ENCODE measurements at regions not wholly inside any gene's neighbourhood (a gene's known extent, or its start where the extent isn't known, plus 50 kb on each side); places are given as distances from the start of the nearest gene placed in this dataset.
"Not testable (repeated sequence)": the region's sequence is repeated elsewhere in the genome, so short reads cannot be mapped to it uniquely, and the experiment has no call there.

- DNase-seq (ENCODE audit: low spot score): no peak
These were observed 56.7 kb upstream of the OSMR start for GRCh38 chr5:38789134-38789533.

GRCh38 chr5:38789777-38790176 lies 56.0 kb upstream of the OSMR start:
- DNase-seq (ENCODE audit: low spot score): no peak

DNA sequence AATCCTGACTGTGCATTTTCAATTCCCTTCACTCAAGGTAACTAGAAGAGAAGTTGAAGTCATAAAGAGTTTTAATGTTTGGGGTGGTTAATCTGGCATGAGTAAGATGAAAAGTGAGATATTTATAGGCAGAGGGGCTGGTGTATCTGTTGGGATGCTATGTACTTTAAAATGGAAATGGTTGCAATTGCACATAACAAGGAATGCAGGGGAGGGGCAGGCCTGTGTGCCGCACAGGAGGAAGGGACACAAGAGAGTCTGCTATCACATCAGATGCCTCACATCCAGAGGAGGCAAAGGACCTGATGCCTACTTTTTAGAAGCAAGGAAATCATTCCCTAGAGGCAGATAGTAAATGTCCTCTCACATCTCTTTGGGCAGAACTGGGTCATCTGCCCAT lies 55.5 kb upstream of the OSMR start:
- no peak for DNase-seq (ENCODE audit: low spot score)

- no peak for DNase-seq (ENCODE audit: low spot score)
These were observed 54.9 kb upstream of the OSMR start for GRCh38 chr5:38790891-38791290.

DNA sequence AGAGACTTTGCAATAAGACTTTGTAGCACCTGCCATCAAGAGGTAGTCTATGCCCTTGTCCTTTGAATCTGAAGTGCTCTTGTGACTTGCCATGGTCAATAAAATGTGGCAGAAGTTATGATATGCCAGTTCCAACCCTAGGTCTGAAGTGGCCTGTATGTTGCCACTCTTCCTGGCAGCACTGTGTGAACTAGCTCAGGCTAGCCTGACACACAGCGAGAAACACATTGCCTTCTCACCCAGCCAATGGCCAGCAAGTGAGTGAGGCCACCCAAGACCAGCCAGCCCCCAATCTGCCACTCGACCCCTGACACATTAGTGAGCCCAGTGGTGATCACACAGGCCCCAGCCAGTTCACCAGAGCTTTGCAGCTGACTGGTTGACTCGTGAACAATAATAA lies 52.7 kb upstream of the OSMR start:
- DNase-seq (ENCODE audit: low spot score): no peak

DNA sequence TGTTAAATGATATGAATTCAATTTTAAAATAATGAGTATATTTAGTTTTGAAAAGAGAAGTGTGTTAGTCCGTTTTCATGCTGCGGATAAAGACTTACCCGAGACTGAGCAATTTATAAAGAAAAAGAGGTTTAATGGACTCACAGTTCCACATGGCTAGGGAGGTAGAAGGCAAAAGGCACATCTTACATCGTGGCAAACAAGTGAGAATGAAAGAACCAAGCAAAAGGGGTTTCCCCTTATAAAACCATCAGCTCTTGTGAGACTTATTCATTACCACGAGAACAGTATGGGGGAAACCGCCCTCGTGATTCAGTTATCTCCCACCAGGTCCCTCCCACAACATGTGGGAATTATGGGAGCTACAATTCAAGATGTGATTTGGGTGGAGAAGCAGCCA lies 51.8 kb upstream of the OSMR start:
- not testable (repeated sequence) for DNase-seq (ENCODE audit: low spot score)

- DNase-seq (ENCODE audit: low spot score): no peak
These were observed 50.8 kb upstream of the OSMR start for GRCh38 chr5:38794986-38795385.

- no peak for DNase-seq (ENCODE audit: low spot score)
These were observed 49.6 kb upstream of the OSMR start for GRCh38 chr5:38795986-38796741.
